ENCODE measurements at regions not wholly inside any gene's neighbourhood (a gene's known extent, or its start where the extent isn't known, plus 50 kb on each side); places are given as distances from the start of the nearest gene placed in this dataset.

- TF ChIP-seq KIAA2018 (CRISPR knock-in tag; IDR thresholded peaks at IDR 0.05; ENCODE audit: borderline replicate concordance) = no peak
Observed at GRCh38 chrX:110454336-110454735, 95.7 kb downstream of the RTL9 start (continued).

GRCh38 chrX:110462957-110463356 lies 104.3 kb downstream of the RTL9 start:
- in situ Hi-C loops (cut with HindIII; ENCODE audit: extremely low pct_ligation_motif_present, low pct_unique_long_range_greater_than_20kb) (no loop called here), intact Hi-C loops (cut with micrococcal nuclease; ENCODE audit: unreplicated experiment) (no loop called here)
- no peak for DNase-seq (ENCODE audit: low spot score)
- POLR2A ChIA-PET = no interaction called here
- H3K79me2 ChIP-seq (ENCODE audit: insufficient read depth, low read length) = no peaks in the 10 kb centered on the region
- H3K27me3 ChIP-seq (ENCODE audit: control insufficient read depth in 1 of 2, insufficient read depth in 2 of 2, low read length in 2 of 2) = no peaks in the 10 kb centered on the region
- no peak overlapping the region for H2AFZ ChIP-seq (ENCODE audit: low read length)
- ATAC-seq = no peak
- no peak overlapping the region for H3K27ac ChIP-seq (ENCODE audit: extremely low read length, insufficient read depth, low read length)
- no peaks in the 10 kb centered on the region for H3K4me1 ChIP-seq (ENCODE audit: insufficient read depth, low read length)
- CTCF ChIA-PET (ENCODE audit: low intra/inter-chr PET ratio, low total read pairs) = no interaction called here
- H4K20me1 ChIP-seq (ENCODE audit: insufficient read depth, low read length) = no peaks in the 10 kb centered on the region
- no peak for FAIRE-seq
- H3K9ac ChIP-seq (ENCODE audit: insufficient read depth, low read depth, low read length) = no peak overlapping the region
- no TSS peak for BruUV-seq (replicated peaks)
- H3K36me3 ChIP-seq (replicated peaks in 1 of 2; ENCODE audit: control insufficient read depth in 1 of 2, insufficient read depth in 2 of 2, low read length in 2 of 2) = no peaks in the 10 kb centered on the region
- H3K4me3 ChIP-seq (replicated peaks in 1 of 3; ENCODE audit: insufficient read depth in 1 of 3, low read depth in 2 of 3, low read length in 3 of 3) = no peak overlapping the region
- no peak overlapping the region for H3K4me2 ChIP-seq (ENCODE audit: low read depth, low read length)
- H3K9me3 ChIP-seq (ENCODE audit: low read length) = no peaks in the 10 kb centered on the region
- TF ChIP-seq THAP9 (CRISPR knock-in tag; IDR thresholded peaks at IDR 0.05; ENCODE audit: borderline replicate concordance) (no peak), PITX1 (CRISPR knock-in tag; IDR thresholded peaks at IDR 0.05) (no peak), ZNF383 (CRISPR knock-in tag; IDR thresholded peaks at IDR 0.05; ENCODE audit: borderline replicate concordance) (no peak), ZKSCAN8 (CRISPR knock-in tag; IDR thresholded peaks at IDR 0.05; ENCODE audit: borderline replicate concordance) (no peak), ZBTB1 (CRISPR knock-in tag; IDR thresholded peaks at IDR 0.05; ENCODE audit: borderline replicate concordance) (no peak), CENPX (CRISPR knock-in tag; IDR thresholded peaks at IDR 0.05) (no peak), HOXA5 (CRISPR knock-in tag; IDR thresholded peaks at IDR 0.05) (no peak), RCOR2 (CRISPR knock-in tag; IDR thresholded peaks at IDR 0.05) (no peak), NPAS2 (CRISPR knock-in tag; IDR thresholded peaks at IDR 0.05; ENCODE audit: borderline replicate concordance) (no peak)

All from HepG2 (cell line).